GM12878 (cell line): ENCODE measurements at regions not wholly inside any gene's neighbourhood (a gene's known extent, or its start where the extent isn't known, plus 50 kb on each side); places are given as distances from the start of the nearest gene placed in this dataset.

Experiments
- JUNB ChIP-seq: IDR thresholded peaks from 2 replicates; pipeline ENCODE4 v1.6.1; 2016; ENCODE audit warnings: antibody characterized with exemption, mild to moderate bottlenecking
- MTA2 ChIP-seq: fragments of 450-650 bp; IDR thresholded peaks from 2 replicates; pipeline ENCODE4 v1.6.1; 2016; ENCODE audit warnings: low read depth, mild to moderate bottlenecking, moderate library complexity
- NFXL1 ChIP-seq: fragments of 450-650 bp; IDR thresholded peaks from 2 replicates; pipeline ENCODE4 v1.6.1; 2017; ENCODE audit warnings: antibody characterized with exemption, mild to moderate bottlenecking, borderline replicate concordance
- NFYB ChIP-seq: IDR thresholded peaks from 2 replicates; pipeline ENCODE4 v1.6.1; 2011; ENCODE audit warnings: low read depth, mild to moderate bottlenecking, low read length, improper control_type of control experiment, moderate library complexity; ENCODE audit not compliant: insufficient read depth
- SMAD5 ChIP-seq: IDR thresholded peaks from 2 replicates; pipeline ENCODE4 v1.6.1; 2016; ENCODE audit warnings: antibody characterized with exemption, low read depth
- TF ChIP-seq, protein P1 (sequence below): IDR thresholded peaks from 2 replicates; pipeline ENCODE4 v1.6.1; 2012; ENCODE audit warnings: improper control_type of control experiment, low read depth, low read length; ENCODE audit not compliant: insufficient replicate concordance

DNA sequence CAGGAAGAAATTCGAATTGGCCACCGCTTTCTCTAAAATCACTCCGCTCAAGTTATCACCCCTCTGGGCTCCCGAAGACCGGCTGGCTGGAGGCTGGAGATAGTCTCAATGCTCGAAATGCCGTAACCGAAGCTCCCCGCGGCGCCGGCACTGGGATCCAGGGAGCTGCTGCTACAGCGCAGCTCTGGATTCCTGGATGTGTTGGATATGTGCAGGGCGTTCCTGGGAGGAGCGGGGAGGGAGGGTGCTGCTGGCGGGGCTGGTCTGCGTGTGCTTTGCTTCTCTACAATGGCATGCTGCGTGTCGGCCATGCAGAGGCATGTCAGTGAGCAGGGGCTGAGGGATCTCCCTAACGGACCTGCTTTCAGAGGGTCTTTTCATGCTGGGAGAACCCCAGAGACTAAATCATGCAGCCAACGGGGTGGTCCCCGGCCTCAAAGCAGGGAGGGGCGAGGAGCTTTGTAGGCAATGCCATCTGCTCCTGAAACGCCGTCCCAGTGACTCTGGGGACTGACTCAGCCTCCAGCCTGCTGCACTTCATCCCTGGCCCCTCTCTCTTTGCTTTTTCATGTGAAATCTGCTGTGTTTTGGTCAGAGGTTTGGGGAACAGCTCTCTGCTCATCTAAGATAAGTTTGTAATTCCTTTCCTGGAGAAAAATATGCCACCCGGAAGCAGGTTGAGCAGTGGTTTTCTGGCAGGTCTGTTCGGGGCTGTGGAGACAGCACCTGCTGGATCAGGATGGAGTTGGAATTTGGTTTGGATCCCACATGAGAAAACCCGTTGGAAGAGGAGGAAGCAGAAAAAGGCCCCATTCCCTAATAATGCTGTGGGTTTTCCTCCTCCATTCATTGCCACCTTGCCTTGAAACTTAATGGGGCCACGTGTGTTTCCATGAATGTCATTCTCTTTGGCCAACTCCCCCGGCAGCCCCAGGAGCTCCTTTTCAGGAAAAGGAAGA, 311.4 kb downstream of the SEC14L1 start (continued):
- TF ChIP-seq NFXL1 (no peak), SMAD5 (no peak), JUNB (no peak), NFYB (no peak), MTA2 (no peak)
- TF ChIP-seq, protein P1, sequence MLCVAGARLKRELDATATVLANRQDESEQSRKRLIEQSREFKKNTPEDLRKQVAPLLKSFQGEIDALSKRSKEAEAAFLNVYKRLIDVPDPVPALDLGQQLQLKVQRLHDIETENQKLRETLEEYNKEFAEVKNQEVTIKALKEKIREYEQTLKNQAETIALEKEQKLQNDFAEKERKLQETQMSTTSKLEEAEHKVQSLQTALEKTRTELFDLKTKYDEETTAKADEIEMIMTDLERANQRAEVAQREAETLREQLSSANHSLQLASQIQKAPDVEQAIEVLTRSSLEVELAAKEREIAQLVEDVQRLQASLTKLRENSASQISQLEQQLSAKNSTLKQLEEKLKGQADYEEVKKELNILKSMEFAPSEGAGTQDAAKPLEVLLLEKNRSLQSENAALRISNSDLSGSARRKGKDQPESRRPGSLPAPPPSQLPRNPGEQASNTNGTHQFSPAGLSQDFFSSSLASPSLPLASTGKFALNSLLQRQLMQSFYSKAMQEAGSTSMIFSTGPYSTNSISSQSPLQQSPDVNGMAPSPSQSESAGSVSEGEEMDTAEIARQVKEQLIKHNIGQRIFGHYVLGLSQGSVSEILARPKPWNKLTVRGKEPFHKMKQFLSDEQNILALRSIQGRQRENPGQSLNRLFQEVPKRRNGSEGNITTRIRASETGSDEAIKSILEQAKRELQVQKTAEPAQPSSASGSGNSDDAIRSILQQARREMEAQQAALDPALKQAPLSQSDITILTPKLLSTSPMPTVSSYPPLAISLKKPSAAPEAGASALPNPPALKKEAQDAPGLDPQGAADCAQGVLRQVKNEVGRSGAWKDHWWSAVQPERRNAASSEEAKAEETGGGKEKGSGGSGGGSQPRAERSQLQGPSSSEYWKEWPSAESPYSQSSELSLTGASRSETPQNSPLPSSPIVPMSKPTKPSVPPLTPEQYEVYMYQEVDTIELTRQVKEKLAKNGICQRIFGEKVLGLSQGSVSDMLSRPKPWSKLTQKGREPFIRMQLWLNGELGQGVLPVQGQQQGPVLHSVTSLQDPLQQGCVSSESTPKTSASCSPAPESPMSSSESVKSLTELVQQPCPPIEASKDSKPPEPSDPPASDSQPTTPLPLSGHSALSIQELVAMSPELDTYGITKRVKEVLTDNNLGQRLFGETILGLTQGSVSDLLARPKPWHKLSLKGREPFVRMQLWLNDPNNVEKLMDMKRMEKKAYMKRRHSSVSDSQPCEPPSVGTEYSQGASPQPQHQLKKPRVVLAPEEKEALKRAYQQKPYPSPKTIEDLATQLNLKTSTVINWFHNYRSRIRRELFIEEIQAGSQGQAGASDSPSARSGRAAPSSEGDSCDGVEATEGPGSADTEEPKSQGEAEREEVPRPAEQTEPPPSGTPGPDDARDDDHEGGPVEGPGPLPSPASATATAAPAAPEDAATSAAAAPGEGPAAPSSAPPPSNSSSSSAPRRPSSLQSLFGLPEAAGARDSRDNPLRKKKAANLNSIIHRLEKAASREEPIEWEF: no peak
- TF ChIP-seq, all 136 proteins: peak for 9
